Inflammatory macrophage treated with lipopolysaccharide for 1 hour (primary cell): ENCODE measurements at regions not wholly inside any gene's neighbourhood (a gene's known extent, or its start where the extent isn't known, plus 50 kb on each side); places are given as distances from the start of the nearest gene placed in this dataset.
A peak's percentile ranks its signal among the peaks of the same experiment; 100 is the strongest.

ENCODE experiments used
- DNase-seq, 2 donors: peaks; one replicate each; pipeline ENCODE4 v3.0.0-alpha.2; 2020 to 2022

- DNase-seq: no peak
Measured at GRCh38 chr11:127677660-127678425, 677.3 kb upstream of the KIRREL3 start.

DNA sequence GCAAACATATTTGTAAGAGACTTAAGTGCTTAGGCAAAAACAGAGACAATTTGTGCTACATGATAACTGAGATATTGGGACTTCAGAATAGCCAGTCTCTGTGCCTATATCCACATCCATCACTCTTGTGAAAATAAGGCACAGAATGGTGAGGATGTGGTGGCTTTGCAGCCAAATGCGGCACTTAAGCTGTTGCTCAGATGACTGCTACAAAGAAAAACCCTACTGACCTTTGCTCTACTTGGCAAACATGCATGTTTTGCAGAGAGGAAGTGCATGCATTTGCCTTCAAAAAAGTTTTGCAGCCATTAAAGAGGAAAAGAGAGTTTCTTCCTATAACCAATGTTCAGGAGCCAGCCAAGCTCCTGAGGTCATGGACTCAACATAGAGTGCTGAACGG, 675.0 kb upstream of the KIRREL3 start:
- no peak for DNase-seq

DNA sequence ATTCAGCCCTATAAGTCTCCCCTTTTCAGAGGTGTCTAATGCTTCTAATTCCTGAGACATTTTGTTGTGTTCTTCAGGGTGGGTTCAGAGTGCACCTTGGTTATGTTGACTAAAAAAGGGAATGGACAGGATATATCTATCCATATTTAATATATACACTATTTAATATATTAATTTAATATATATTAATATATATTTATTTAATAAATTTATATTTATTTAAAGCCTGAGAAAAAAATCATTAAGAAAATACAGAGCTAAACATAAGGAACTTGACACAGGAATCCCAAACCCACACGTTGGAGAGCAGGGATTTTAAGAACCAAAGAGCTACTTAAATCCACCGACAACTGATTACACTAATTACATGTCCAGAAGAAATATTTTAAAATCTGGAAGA, 674.2 kb upstream of the KIRREL3 start:
- no peak for DNase-seq

- DNase-seq: no peak
Measured at GRCh38 chr11:127670374-127671119, 670.0 kb upstream of the KIRREL3 start.

GRCh38 chr11:127656116-127656836, 655.7 kb upstream of the KIRREL3 start:
- DNase-seq: no peak

DNA sequence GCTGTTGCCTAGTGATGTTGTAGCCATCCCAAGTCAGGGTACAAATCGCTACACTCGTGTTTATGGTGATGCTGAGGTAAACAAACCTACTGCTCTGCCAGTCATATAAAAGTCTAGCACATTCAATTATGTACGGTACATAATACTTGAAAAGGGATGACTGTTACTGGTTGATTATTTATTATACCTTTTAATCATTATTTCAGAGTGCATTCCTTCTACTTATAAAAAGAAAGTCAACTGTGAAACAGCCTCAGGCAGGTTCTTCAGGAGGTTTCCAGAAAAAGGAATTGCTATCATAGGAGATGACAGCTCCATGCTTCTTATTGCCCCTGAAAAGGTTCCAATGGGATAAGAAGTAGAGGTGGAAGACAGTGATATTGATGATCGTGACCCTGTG, 652.5 kb upstream of the KIRREL3 start:
- no peak for DNase-seq

DNA sequence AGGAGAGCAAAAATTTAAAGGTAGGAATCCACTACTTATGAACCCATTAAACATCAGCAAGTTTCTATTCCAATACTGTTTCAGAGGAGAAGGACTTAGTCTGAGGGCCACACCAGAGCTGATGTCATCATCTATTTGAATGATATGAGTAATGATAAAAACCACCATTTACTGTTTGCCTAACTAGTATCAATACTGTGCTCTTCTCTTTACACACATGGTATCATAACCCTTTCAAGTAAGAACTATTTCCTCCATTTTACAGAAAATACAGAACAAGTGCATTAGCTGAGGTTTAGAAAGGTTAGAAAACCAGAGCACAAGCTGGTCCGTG, 651.3 kb upstream of the KIRREL3 start:
- no peak for DNase-seq

DNA sequence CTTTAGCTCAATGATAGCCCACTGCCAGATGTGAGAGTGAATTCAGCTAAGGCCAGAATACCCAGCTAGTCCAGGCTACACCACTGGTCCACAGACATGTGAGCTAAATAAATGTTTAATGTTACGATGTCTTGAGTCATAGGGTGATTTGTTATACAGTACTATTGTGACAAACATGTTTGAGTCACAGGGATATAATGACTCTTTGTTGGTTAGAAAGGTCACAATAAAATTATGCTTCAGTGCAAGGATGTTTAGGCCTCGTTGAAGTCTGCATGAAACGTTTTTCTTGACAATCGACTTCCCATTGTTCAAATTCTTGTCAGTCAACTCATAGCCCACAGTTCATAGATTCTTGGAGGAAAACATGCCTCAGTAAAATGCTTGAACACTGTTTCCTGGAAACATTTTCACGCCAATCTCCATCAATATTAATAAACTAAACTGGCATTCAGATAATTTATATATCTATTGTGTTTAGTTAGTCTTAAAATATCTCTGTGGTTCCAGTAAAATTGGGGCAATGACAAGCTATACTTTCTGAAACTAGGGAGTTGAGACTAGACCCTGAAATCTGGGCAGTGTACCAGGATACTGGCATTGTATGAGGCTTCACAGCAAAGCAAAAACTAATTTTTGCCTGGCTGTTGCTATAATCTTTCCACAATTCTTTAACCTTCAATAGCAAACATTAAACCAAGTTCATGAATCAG, 650.8 kb upstream of the KIRREL3 start:
- DNase-seq: no peak

DNA sequence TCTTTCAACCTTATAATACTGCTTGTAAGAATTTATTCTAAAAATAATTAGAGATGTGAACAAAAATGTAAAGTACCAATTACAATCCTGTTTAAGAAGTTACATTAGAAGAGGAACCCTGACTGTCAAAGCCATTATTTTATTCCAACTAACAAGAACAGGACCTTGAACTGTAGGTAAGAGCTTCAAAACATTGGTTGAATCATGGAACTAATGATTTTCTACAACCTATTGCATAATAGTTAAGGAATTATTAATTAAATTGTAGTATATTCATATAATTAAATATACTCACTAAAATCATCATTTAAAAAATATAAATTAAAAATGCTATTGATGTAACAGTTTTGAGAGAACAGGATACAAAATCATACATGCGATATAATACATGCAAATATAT, 649.4 kb upstream of the KIRREL3 start:
- DNase-seq: no peak

- DNase-seq: no peak
Measured at GRCh38 chr11:127649071-127649470, 648.5 kb upstream of the KIRREL3 start.

DNA sequence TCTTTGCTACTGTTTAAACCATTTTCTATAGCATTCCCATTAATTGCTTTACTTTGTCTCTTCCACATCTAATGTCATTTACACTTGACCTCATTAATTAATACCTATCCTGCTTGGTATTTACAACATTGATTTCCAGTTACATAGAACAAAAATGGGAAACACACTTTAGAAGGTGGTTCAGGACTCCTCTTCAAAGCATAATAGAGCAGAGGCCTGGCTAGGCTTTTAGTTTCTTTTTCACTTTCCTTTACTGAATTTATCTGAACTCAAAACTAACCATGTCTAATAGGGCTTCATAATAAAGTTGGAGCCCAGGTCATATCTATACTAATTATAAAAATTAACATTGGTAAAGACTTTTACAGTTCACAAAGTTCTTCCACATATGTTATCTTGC, 648.0 kb upstream of the KIRREL3 start:
- no peak for DNase-seq

- DNase-seq: no peak
Measured at GRCh38 chr11:127644366-127644765, 643.8 kb upstream of the KIRREL3 start.

- no peak for DNase-seq
Measured at GRCh38 chr11:127643268-127644058, 642.9 kb upstream of the KIRREL3 start.

- DNase-seq: peak; percentile 15 to 51
Measured at GRCh38 chr11:127640561-127641451, 640.2 kb upstream of the KIRREL3 start.

DNA sequence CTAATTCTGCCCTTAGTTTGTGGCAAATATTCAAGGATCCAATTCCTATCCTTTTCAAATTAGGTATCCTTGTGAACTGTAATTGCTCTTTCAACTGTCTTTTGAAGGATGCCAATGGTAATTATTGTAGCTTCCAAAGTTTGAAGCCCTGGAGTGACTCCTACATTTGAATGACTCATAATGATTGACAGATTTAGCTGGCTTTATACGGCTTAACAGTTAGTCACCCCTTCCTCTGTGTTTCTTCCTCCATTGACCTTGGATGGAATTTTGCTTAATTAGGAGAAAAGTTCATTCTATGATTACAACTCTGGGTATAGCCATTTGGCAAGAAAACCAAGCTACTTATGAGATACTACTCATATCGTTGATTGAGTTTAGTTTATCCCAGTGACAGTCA, 639.3 kb upstream of the KIRREL3 start:
- DNase-seq: no peak

GRCh38 chr11:127632976-127633680, 632.6 kb upstream of the KIRREL3 start:
- DNase-seq: no peak

DNA sequence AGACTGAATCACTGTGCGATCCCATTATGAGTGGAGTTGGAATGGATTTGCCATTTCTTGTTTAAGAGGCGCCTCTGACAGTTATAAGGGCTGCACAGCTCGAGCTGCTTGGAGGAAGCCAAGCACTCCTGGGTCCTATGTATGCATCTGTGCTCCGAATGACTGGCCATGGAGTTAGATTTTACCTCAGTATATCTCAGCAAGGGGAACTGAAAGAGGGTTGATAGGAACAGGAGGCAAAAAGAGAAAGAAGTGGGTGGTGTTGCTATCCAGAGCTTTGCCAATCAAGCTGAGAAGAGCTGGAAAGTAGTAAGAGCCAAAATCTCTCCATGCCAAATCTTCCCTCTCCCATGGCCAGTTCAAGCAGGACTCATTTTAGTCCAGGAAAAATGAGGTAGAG, 632.0 kb upstream of the KIRREL3 start:
- DNase-seq: no peak

DNA sequence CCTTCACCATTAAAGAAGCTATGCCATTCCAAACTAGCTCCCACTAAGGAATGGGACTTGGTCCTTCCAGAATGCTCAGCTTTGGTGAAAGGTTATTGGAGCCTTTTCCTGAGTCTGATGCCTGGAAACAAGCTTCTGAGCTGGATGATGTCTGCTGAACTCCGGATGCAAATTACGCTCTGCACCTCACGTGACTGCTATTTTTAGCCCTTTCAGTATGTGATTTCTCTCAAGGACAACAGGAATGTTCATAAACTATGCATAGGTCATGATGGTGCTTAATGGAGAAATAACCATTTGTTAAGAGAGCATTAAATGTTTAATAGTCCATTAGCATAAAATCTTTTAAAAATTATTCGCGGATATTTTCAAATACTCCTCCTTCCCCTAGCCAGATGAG, 631.4 kb upstream of the KIRREL3 start:
- no peak for DNase-seq

- DNase-seq: no peak
Measured at GRCh38 chr11:127629200-127629599, 628.6 kb upstream of the KIRREL3 start.

DNA sequence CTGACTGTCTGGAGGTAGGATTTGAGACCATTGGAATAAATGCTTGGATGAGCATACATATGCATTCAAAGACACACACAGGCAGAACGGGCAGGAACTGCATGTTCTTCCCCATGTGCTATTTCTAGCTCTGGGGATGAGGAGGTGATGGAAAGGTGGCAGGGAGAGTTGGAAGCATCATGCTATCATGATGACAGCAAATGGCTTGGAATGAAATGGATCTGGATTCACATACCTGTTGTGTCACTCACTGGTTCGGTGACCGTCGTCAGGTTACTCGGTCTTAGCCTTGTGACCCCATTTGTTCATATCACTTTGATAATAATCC, 627.9 kb upstream of the KIRREL3 start:
- DNase-seq: no peak
